Spleen (tissue), 7 donors: ENCODE measurements at regions not wholly inside any gene's neighbourhood (a gene's known extent, or its start where the extent isn't known, plus 50 kb on each side); places are given as distances from the start of the nearest gene placed in this dataset.

ENCODE experiments used
- CTCF ChIP-seq, 11 experiments: fragments of 200-600 bp in 7 of 11; fragments of 450-650 bp in 4 of 11; sonication (generic) in 4 of 11; IDR thresholded peaks in 8 of 11; conservative IDR thresholded peaks in 3 of 11; 1 replicate in 7 of 11; 2 replicates in 4 of 11; pipeline versions ENCODE4 v1.4.0 to v1.8.0; 2016 to 2021; ENCODE audit warnings: antibody characterized with exemption in 11 of 11, inconsistent platforms in 4 of 11, mild to moderate bottlenecking in 1 of 11
- POLR2AphosphoS5 ChIP-seq, 3 donors: sonication (generic); formaldehyde crosslinking; IDR thresholded peaks; one replicate each; pipeline ENCODE4 v1.5.1; 2017; ENCODE audit warnings: antibody characterized with exemption in 3 of 3
- donor health status: DM: no; HTN: no; CAD: no; lungs with moderate emphysema.
- donor health status: DM: no; HTN: no; CAD: no.
- donor health status: DM: no; HTN: no; CAD: no.

- TF ChIP-seq CTCF (IDR thresholded peaks at IDR 0.05 in 8 of 11, conservative IDR thresholded peaks at IDR 0.05 in 3 of 11), result no peak
- no peak for TF ChIP-seq POLR2AphosphoS5 (IDR thresholded peaks at IDR 0.05)
These were observed 54.9 kb upstream of the PLEKHG1 start for GRCh38 chr6:150544793-150545192.
